Lung (tissue), 11 donors: ENCODE measurements at regions not wholly inside any gene's neighbourhood (a gene's known extent, or its start where the extent isn't known, plus 50 kb on each side); places are given as distances from the start of the nearest gene placed in this dataset.

Experiments used
- ATAC-seq: fragments of 200-7000 bp; cut with Tn5 transposase; one replicate; pipeline ENCODE4 v1.9.1; 2020; ENCODE audit warnings: moderate number of reproducible peaks; ENCODE audit not compliant: insufficient read depth, low FRiP score
- DNase-seq, 3 donors: peaks; one replicate each; pipeline ENCODE4 v3.0.0-alpha.2; 2013 to 2017
- H3K27ac ChIP-seq, 2 donors: one replicate each; pipeline ENCODE4 v1.5.1; 2013; ENCODE audit warnings: mild to moderate bottlenecking in 2 of 2, moderate library complexity in 2 of 2, control low read depth in 1 of 2, inconsistent platforms in 1 of 2, low read depth in 1 of 2, low read length in 1 of 2
- H3K27me3 ChIP-seq, 3 donors: one replicate each; pipeline ENCODE4 v1.5.1; 2013; ENCODE audit warnings: low read length in 2 of 3; ENCODE audit not compliant: control insufficient read depth in 3 of 3, insufficient read depth in 3 of 3
- H3K36me3 ChIP-seq, 4 donors: one replicate each; pipeline ENCODE4 v1.5.1; 2013; ENCODE audit warnings: low read length in 4 of 4, mild to moderate bottlenecking in 1 of 4, moderate library complexity in 1 of 4; ENCODE audit not compliant: control insufficient read depth in 4 of 4, insufficient read depth in 4 of 4
- H3K4me1 ChIP-seq, 5 donors: one replicate each; pipeline ENCODE4 v1.5.1; 2013; ENCODE audit warnings: low read length in 5 of 5, mild to moderate bottlenecking in 2 of 5, moderate library complexity in 1 of 5; ENCODE audit not compliant: control insufficient read depth in 5 of 5, insufficient read depth in 5 of 5
- H3K4me3 ChIP-seq: one replicate; pipeline ENCODE4 v1.5.1; 2013; ENCODE audit warnings: mild to moderate bottlenecking, control low read depth, moderate library complexity
- H3K9ac ChIP-seq, 2 donors: one replicate each; pipeline ENCODE4 v1.5.1; 2013; ENCODE audit warnings: low read length in 2 of 2, control low read depth in 1 of 2; ENCODE audit not compliant: insufficient read depth in 1 of 2
- H3K9me3 ChIP-seq, 4 donors: one replicate each; pipeline ENCODE4 v1.5.1; 2013; ENCODE audit warnings: low read length in 3 of 4, mild to moderate bottlenecking in 1 of 4, moderate library complexity in 1 of 4; ENCODE audit not compliant: control insufficient read depth in 4 of 4, insufficient read depth in 3 of 4
- CTCF ChIP-seq: IDR thresholded peaks from 2 replicates; pipeline ENCODE4 v1.5.1; 2012; ENCODE audit warnings: mild to moderate bottlenecking; ENCODE audit errors: control extremely low read depth, extremely low read depth
- WGBS, 2 donors: extraction: QIAGEN DNeasy Blood & Tissue Kit; methylation state at CpG; one replicate each; pipeline ENCODE4 v1.1.7; 2013; 5-methylcytosine and 5-hydroxymethylcytosine counted together
- donor health status: control.
- donor health status: control.
- donor health status: Bipolar disorder and iron deficiency.
- donor health status: healthy.
- donor health status: DM: yes; HTN: yes; CAD: no.

DNA sequence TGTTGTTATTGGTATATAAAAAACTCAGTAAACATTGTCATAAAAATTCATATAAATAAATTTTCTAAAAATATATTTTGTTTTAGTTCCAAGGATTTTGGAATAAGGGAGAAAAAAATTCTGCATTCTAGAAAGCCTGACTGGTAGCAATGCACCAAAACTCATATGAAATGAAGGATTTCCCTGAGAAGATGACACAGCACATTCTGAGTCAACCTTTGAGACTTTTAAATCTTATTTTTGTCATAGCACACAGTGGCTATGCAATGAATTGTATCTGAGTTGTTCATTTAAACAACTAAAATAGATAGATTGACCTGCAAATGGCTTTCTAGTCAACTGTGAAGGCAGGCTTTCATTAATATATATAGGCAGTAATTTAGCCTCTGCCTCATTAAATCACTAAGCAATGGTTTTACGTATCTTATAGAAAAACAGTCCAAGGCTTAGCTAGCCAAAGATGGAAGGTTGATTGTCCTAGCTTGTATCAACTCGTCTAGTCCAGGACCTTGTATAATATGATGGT, 239.1 kb upstream of the NEIL3 start:
- Histone ChIP-seq H3K9me3 (no peaks in the 10 kb centered on the region), H3K36me3 (no peaks in the 10 kb centered on the region), H3K4me3 (no peak overlapping the region), H3K9ac (no peak overlapping the region), H3K4me1 (no peaks in the 10 kb centered on the region), H3K27ac (no peak overlapping the region), H3K27me3 (no peaks in the 10 kb centered on the region)
- no peak for DNase-seq
- TF ChIP-seq CTCF, result no peak
- 83 to 85% methylated on average over 2 of the region's 2 CpGs for WGBS, 2 donors
- no peak for ATAC-seq

GRCh38 chr4:177077095-177077971, 232.3 kb upstream of the NEIL3 start:
- H3K27ac ChIP-seq, result no peak overlapping the region
- H3K4me1 ChIP-seq, result peaks cover 0 to 7% (median 0%) of the 10 kb centered on the region in 5 donors
- ATAC-seq (no peak), DNase-seq (peak in 2 of 3 donors; percentile 31 to 34)
- H3K27me3 ChIP-seq, result no peaks in the 10 kb centered on the region
- no peaks in the 10 kb centered on the region for H3K9me3 ChIP-seq
- H3K9ac ChIP-seq, result no peak overlapping the region
- H3K36me3 ChIP-seq, result no peaks in the 10 kb centered on the region
- 65 to 78% methylated on average over 4 of the region's 4 CpGs for WGBS, 2 donors
- no peak overlapping the region for H3K4me3 ChIP-seq
- TF ChIP-seq CTCF, result no peak

DNA sequence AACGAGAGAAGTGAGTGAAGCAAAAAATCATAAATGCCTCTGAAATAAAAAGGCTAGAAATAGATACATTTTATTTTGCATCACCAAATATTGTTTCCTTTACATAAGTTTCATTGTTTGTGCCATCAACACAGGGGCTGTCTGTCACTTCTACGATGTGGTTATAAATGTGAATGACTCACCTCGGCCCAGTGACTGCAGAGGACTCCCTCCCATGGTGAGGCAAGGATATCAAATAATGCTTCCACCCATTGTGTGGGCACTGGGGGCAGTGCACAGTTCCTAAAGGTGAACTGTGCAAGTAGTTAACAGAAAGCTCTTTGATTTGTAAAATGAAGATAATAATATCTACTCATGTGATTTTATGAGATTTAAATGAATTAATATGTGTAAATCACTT, 230.3 kb upstream of the NEIL3 start:
- 44 to 50% methylated on average over 3 of the region's 3 CpGs for WGBS, 2 donors
- no peak for ATAC-seq

More for the DNA sequence above, 230.3 kb upstream of the NEIL3 start:
- Histone ChIP-seq H3K4me1 (peaks cover 0 to 7% (median 0%) of the 10 kb centered on the region in 5 donors), H3K9ac (no peak overlapping the region), H3K4me3 (no peak overlapping the region), H3K9me3 (no peaks in the 10 kb centered on the region), H3K36me3 (no peaks in the 10 kb centered on the region), H3K27me3 (no peaks in the 10 kb centered on the region), H3K27ac (no peak overlapping the region)
- no peak for DNase-seq
- TF ChIP-seq CTCF, result no peak
